Pons (tissue), 1 donor: ENCODE measurements at regions not wholly inside any gene's neighbourhood (a gene's known extent, or its start where the extent isn't known, plus 50 kb on each side); places are given as distances from the start of the nearest gene placed in this dataset.
A peak's percentile ranks its signal among the peaks of the same experiment; 100 is the strongest.
"Not testable (repeated sequence)": the region's sequence is repeated elsewhere in the genome, so short reads cannot be mapped to it uniquely, and the experiment has no call there.

ENCODE experiments used
- DNase-seq: peaks from one replicate; pipeline ENCODE4 v3.0.0-alpha.2; 2016; ENCODE audit warnings: low spot score

GRCh38 chr9:13814647-13815400, 499.1 kb downstream of the NFIB start:
- no peak for DNase-seq

GRCh38 chr9:13811876-13812275, 502.1 kb downstream of the NFIB start:
- DNase-seq: no peak

DNA sequence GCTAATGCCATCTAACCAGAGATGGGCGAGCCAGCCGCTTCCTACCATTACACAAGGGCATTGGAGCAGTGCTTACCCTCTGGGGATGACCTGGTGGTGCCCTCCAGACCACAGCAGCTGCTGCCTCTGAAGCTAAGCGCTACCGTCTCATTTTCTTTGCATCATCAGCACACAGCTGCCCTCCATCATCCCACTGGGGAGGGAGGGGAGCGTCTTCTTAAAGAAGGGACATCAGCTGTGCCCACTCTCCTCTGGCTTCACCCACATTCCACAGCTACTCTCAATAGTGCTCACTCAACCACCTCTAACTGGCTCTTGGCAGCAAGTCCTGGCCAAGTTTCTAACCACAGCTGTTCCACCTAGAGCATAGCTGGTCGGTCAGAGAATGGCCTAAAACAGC, 503.4 kb downstream of the NFIB start:
- no peak for DNase-seq

DNA sequence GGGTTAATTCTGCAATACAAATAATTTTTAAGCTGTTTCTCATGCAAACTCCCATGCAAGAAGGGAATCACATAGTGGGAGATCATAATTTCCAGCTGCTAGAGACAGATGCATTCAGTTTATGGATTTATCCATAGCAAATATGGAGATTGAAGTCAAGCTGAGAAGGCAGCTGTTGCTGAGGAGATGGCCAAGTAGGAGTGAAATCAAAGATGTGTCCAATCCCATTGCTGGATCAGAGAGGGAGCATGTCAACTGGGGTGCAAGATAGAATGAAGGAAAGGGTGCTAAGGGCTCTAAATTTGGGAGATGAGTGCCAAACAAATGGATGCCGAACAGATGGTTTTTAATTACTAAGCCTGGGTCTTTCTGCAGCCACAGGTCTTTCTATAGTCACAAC, 504.5 kb downstream of the NFIB start:
- DNase-seq: no peak

DNA sequence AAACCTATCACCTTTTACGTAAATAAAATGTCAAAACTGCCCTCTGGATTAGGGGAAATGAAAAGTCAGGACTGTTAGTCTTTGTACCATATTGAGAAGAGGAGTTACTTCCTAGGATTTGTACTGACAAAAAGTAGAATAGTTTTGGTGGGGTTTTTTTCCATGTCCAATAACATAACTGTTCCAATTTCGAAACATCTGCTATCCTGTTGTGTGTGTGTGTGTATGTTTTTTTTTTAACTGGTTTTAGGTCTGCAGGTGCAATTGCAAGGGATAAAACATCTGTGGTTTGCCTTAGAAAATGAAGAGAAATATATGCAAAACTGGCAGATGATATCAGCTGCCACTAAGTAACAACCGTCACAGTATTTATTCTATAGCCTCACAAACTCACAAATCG, 506.8 kb downstream of the NFIB start:
- no peak for DNase-seq

DNA sequence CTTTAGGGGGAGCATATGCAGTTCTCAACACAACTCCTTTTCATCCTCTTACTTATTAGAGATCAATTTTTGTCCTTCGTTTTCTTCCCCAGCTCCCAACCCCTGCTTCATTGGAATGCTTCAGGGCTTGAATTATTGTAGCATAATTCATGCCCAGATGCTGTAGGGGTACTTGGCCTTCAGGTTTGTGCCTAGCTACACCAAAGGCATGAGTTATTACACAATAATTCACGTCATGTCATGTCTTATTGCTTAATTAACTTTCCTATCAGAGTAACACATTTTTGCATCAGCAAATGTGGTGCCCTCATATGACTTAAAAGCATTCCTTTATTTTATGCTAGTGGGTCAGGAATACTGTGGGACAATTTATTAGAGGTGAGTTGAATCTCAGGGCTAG, 507.2 kb downstream of the NFIB start:
- no peak for DNase-seq

GRCh38 chr9:13805546-13805945, 508.4 kb downstream of the NFIB start:
- no peak for DNase-seq

- DNase-seq: no peak
Measured at GRCh38 chr9:13804532-13804931, 509.4 kb downstream of the NFIB start.

DNA sequence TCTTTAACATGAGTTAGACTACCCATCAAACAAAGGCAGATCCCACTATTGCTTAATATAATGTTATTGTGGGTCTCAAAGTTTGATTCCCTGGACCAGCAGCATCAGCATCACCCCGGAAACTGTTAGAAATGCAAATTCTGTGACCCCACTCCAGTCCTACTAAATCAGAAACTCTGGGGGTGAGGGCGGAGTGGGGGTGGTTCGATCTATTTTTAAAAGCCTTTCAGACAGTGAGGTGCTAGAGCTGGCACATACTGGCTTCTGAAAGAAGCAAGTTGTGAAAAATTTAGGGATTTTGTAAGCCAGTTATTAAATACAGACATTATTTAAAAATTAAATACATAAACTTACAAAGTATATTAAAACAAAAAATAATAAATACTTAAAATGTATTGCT, 513.2 kb downstream of the NFIB start:
- DNase-seq: no peak

DNA sequence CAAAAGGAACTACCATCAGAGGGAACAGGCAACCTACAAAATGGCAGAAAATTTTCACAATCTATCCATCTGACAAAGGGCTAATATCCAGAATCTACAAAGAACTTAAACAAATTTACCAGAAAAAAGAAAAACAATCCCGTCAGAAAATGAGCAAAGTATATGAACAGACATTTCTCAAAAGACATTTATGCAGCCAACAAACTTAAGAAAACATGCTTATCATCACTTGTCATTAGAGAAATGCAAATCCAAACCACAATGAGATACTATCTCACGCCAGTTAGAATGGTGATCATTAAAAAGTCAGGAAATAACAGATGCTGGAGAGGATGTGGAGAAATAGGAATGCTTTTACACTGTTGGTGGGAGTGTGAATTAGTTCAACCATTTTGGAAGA, 516.2 kb downstream of the NFIB start:
- DNase-seq: not testable (repeated sequence)

GRCh38 chr9:13791816-13792215, 512.3 kb upstream of the MPDZ start:
- no peak for DNase-seq

DNA sequence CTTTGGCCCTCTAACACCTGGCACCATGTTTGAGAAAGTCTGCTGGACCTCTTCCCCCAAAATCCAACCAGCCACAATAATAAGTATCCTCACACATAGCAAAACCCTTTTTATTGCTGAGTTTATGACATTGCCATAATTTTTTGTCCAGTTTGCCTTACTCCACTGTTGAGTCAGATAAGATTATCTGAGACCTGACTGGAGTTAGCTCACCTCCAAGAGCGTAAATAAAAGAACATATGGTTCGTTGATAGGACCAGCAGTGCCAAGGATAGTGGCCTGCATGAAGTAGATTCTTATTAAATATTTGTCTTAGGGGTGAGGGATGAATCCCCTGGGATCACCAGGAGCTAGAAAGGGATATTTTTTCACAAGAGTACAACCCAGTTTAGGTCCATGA, 510.6 kb upstream of the MPDZ start:
- DNase-seq: no peak

DNA sequence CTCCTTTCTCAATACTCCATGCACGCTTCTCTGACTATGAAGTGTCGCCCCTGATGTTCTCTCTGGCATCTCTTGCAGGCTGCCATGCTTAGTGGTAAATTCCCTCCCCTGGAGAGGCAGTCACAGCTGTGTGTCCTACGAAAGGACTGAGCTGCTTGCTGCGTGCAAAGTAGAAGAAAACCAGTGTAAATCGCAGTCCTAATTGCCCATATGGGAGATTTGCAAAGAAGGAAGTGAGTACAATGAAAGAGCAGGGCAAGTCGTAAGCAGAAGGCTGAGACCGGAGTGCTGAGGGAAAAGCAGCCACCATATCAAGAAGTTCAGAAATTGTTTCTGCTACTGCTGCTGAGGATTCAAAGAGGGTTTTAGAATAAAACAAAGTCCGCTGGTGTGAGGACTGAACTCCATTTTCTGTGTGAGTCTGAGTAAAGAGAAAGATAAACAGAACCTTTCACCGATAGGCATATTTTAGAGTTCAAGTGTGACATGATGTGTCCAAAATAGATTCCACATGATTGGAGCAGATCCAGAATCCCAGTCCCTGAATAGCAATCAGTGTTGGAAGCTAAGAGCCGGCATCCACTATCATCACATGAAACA, 507.8 kb upstream of the MPDZ start:
- DNase-seq: peak; percentile 18

GRCh38 chr9:13786711-13787110, 507.2 kb upstream of the MPDZ start:
- no peak for DNase-seq

DNA sequence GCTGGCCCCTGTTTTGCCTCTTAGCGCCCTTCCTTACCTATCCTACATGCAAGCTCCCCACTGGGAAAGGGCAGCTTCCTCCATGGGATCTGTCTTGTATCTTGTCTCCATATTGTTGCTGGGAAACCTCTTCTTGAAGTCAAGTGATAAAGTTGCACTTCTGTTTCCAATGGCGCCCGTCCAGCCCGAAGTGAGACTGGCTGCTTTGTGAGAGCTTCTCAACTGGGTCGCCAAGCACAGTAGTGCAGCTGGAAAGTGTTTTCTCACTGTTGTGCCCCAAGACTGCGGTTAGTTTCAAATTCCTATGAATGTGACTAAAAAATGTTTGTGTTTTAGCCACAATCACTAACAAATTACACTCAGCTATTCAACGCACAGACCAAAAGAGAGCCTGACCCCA, 506.6 kb upstream of the MPDZ start:
- DNase-seq: peak; percentile 22

DNA sequence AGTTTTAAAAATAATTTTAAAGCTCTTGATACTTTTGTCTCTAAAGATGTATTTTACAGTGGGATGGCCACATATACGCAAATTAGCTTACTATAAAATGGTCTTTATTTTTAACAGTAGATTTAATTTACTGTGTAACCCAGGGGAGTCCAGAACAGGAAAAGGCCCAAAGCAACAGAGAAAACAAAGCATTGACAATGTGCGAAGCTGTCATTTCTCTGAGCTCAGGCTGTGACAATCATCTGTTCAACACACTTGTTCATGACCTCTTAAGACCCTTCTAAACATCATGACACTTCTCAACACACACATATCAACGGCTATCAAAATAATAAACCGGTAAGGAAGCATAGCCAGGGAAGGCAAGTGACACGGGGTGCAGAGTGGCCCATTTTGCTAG, 499.6 kb upstream of the MPDZ start:
- DNase-seq: no peak

DNA sequence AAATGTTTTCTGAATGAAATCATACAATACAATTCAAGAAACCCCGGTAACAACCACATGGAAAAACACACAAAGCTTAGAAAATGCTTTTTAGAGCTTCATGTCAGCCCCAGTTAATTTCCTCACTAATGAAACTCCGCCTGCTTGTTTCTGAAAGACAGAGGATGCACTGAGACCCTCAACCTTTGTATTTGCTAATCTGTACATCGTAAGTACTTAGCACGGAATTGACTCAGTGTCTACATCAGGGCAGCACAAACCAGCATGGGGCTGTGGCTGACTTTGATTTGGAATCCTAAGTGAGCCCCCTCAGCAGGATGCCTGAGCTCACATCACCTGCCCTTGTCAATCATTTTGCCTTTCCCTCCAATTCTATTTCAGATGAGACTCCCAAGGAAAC, 499.1 kb upstream of the MPDZ start:
- DNase-seq: no peak

- no peak for DNase-seq
Measured at GRCh38 chr9:13770956-13771355, 491.5 kb upstream of the MPDZ start.

GRCh38 chr9:13769641-13770040, 490.1 kb upstream of the MPDZ start:
- no peak for DNase-seq

- DNase-seq: no peak
Measured at GRCh38 chr9:13769006-13769405, 489.5 kb upstream of the MPDZ start.

- no peak for DNase-seq
Measured at GRCh38 chr9:13762209-13762608, 482.7 kb upstream of the MPDZ start.

GRCh38 chr9:13759551-13759950, 480.1 kb upstream of the MPDZ start:
- DNase-seq: no peak

- DNase-seq: no peak
Measured at GRCh38 chr9:13758936-13759335, 479.4 kb upstream of the MPDZ start.

DNA sequence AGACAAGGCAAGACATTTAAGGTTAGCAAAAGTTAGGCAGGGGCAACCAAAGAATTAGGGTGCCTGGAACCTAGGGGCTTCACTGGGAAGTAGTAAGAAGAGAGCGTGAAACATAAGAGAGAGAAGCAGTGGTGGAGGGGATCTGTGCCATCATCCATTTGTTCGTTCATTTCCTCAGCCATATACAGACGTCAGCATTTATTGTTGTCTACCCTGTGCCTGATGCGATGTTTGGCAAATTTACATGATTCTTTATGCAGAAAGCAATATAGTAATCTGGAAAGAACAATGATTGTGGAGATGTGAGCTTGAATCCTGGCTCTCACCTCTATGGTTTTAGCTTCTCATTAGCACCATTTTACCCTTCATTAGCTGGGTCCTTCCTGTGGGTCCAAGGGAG, 477.5 kb upstream of the MPDZ start:
- no peak for DNase-seq
